K562 (cell line): ENCODE measurements at regions not wholly inside any gene's neighbourhood (a gene's known extent, or its start where the extent isn't known, plus 50 kb on each side); places are given as distances from the start of the nearest gene placed in this dataset.
"Not testable (repeated sequence)": the region's sequence is repeated elsewhere in the genome, so short reads cannot be mapped to it uniquely, and the experiment has no call there.

ENCODE experiments used
- ATF3 ChIP-seq, 2 experiments: fragments of 450-650 bp in 1 of 2; sonication (generic) in 1 of 2; formaldehyde crosslinking in 1 of 2; IDR thresholded peaks in 1 of 2; conservative IDR thresholded peaks in 1 of 2; 2 replicates each; pipeline versions ENCODE4 v1.6.1 to v1.8.1; 2016 to 2023; ENCODE audit warnings: mild to moderate bottlenecking in 2 of 2, moderate library complexity in 2 of 2, inconsistent platforms in 1 of 2, missing genetic modification reagents in 1 of 2
- CTCF ChIP-seq, 3 experiments: IDR thresholded peaks in 2 of 3; conservative IDR thresholded peaks in 1 of 3; 2 replicates each; pipeline ENCODE4 v1.5.1; 2011 to 2012; ENCODE audit warnings: low read length in 3 of 3, mild to moderate bottlenecking in 3 of 3, control low read depth in 2 of 3, improper control_type of control experiment in 1 of 3, inconsistent platforms in 1 of 3, low read depth in 1 of 3, mixed read lengths in 1 of 3, moderate library complexity in 1 of 3; ENCODE audit not compliant: insufficient read depth in 2 of 3
- EZH2 ChIP-seq: IDR thresholded peaks from 2 replicates; pipeline ENCODE4 v1.6.1; 2012; ENCODE audit warnings: low read depth, mild to moderate bottlenecking, inconsistent platforms, low read length, borderline replicate concordance
- ILF3 ChIP-seq: fragments of 450-650 bp; IDR thresholded peaks from 2 replicates; pipeline ENCODE4 v1.6.1; 2018; ENCODE audit warnings: antibody characterized with exemption, mild to moderate bottlenecking, moderate library complexity, borderline replicate concordance
- POLR2A ChIP-seq: fragments of 450-650 bp; conservative IDR thresholded peaks from 2 replicates; pipeline ENCODE4 v1.6.1; 2016
- POLR2AphosphoS5 ChIP-seq: IDR thresholded peaks from 2 replicates; pipeline ENCODE4 v1.6.1; 2011; ENCODE audit warnings: mild to moderate bottlenecking, low read depth, low read length, moderate library complexity; ENCODE audit not compliant: control insufficient read depth, insufficient read depth
- TAF1 ChIP-seq: IDR thresholded peaks from 2 replicates; pipeline ENCODE4 v1.6.1; 2011; ENCODE audit warnings: mild to moderate bottlenecking, low read length, moderate library complexity; ENCODE audit not compliant: insufficient read depth, control insufficient read depth, severe bottlenecking; ENCODE audit errors: extremely low read depth
- TRIM28 ChIP-seq: fragments of 450-650 bp; IDR thresholded peaks from 2 replicates; pipeline ENCODE4 v1.6.1; 2017
- YY1 ChIP-seq, 3 experiments: IDR thresholded peaks; 2 replicates each; pipeline ENCODE4 v1.6.1; 2011; ENCODE audit warnings: low read length in 2 of 3, mild to moderate bottlenecking in 2 of 3, moderate library complexity in 2 of 3, borderline replicate concordance in 1 of 3, control low read depth in 1 of 3, low read depth in 1 of 3; ENCODE audit not compliant: insufficient read depth in 3 of 3, insufficient replicate concordance in 2 of 3, control insufficient read depth in 1 of 3, insufficient read length in 1 of 3; ENCODE audit errors: extremely low read depth in 1 of 3
- ZKSCAN3 ChIP-seq: fragments of 250-450 bp; sonication (Bioruptor Pico); IDR thresholded peaks from 2 replicates; pipeline ENCODE4 v1.4.0; 2020
- ZNF398 ChIP-seq: fragments of 250-450 bp; sonication (Bioruptor Pico); IDR thresholded peaks from 2 replicates; pipeline ENCODE4 v1.8.0; 2021; ENCODE audit warnings: moderate library complexity, mild to moderate bottlenecking, inconsistent platforms
- ZNF766 ChIP-seq: fragments of 200-800 bp; sonication (Bioruptor generic); conservative IDR thresholded peaks from 2 replicates; pipeline ENCODE4 v1.6.1; 2016; ENCODE audit warnings: missing genetic modification characterization, missing compliant biosample characterization

GRCh38 chr21:13384143-13384542 is 225.4 kb upstream of the POTED start:
- not testable (repeated sequence) for TF ChIP-seq YY1 (IDR thresholded peaks at IDR 0.05; ENCODE audit: borderline replicate concordance in 1 of 3, control insufficient read depth in 1 of 3, extremely low read depth in 1 of 3, insufficient read depth in 3 of 3, insufficient read length in 1 of 3, insufficient replicate concordance in 2 of 3, low read depth in 1 of 3, low read length in 2 of 3); ZNF766 (CRISPR knock-in tag); ATF3 (IDR thresholded peaks at IDR 0.05); ATF3 (CRISPR knock-in tag; conservative IDR thresholded peaks at IDR 0.05); POLR2A; ZKSCAN3 (CRISPR knock-in tag); TAF1; CTCF (IDR thresholded peaks at IDR 0.05 in 2 of 3, conservative IDR thresholded peaks at IDR 0.05 in 1 of 3; ENCODE audit: insufficient read depth in 2 of 3, low read depth in 1 of 3, low read length in 3 of 3); EZH2; TRIM28; ILF3; ZNF398 (CRISPR knock-in tag); POLR2AphosphoS5
